ENCODE measurements at regions not wholly inside any gene's neighbourhood (a gene's known extent, or its start where the extent isn't known, plus 50 kb on each side); places are given as distances from the start of the nearest gene placed in this dataset.

GRCh38 chr1:4267381-4268261, 367.5 kb upstream of the C1orf174 start:
- dilution Hi-C loops (cut with HindIII; ENCODE audit: low sequenced_read_pairs, unreplicated experiment): no loop called here

More at GRCh38 chr1:4267381-4268261, 367.5 kb upstream of the C1orf174 start:
- Histone ChIP-seq H3K79me1 (ENCODE audit: low read depth in 1 of 2, low read length in 2 of 2) (no peaks in the 10 kb centered on the region), H3K23ac (ENCODE audit: low read depth, low read length) (no peak overlapping the region), H4K8ac (ENCODE audit: low read depth in 2 of 2, low read length in 2 of 2) (no peak overlapping the region), H2AFZ (replicated peaks; ENCODE audit: low read length, poor library complexity) (no peak overlapping the region), H3K9me3 (ENCODE audit: control insufficient read depth, insufficient read depth, low read length) (peaks cover 36% of the 10 kb centered on the region), H4K5ac (ENCODE audit: low read depth, low read length) (no peak overlapping the region), H4K20me1 (ENCODE audit: insufficient read depth, low read length) (no peaks in the 10 kb centered on the region), H2AK9ac (replicated peaks; ENCODE audit: low read depth, low read length, poor library complexity) (no peak overlapping the region), H2BK20ac (ENCODE audit: low read depth, low read length) (no peak overlapping the region), H4K91ac (ENCODE audit: insufficient read depth, low read depth, low read length) (no peak overlapping the region), H3K27me3 (ENCODE audit: control insufficient read depth, insufficient read depth, low read length) (no peaks in the 10 kb centered on the region), H2BK120ac (ENCODE audit: low read depth, low read length) (no peak overlapping the region), H2AK5ac (ENCODE audit: low read depth, low read length) (no peak overlapping the region), H3K4me3 (ENCODE audit: insufficient read depth, low read depth, low read length) (no peak overlapping the region), H3K27ac (ENCODE audit: insufficient read depth, low read length) (no peak overlapping the region), H3K4ac (ENCODE audit: low read depth, low read length) (no peak overlapping the region), H3K4me2 (ENCODE audit: low read depth, low read length) (no peak overlapping the region), H2BK15ac (ENCODE audit: low read depth, low read length) (no peak overlapping the region), H3K9me1 (ENCODE audit: insufficient read depth, low read length) (no peaks in the 10 kb centered on the region), H3K14ac (replicated peaks; ENCODE audit: low read depth, low read length) (no peak overlapping the region), H3K18ac (ENCODE audit: low read depth, low read length) (no peak overlapping the region), H3K56ac (ENCODE audit: extremely low read depth, insufficient read depth, low read length) (no peak overlapping the region), H3K36me3 (ENCODE audit: control insufficient read depth, insufficient read depth, low read length) (no peaks in the 10 kb centered on the region), H2BK5ac (ENCODE audit: low read depth, low read length, poor library complexity, severe bottlenecking) (no peak overlapping the region), H3K9ac (ENCODE audit: low read depth, low read length) (no peak overlapping the region), H3K4me1 (ENCODE audit: control insufficient read depth, insufficient read depth, low read length) (no peaks in the 10 kb centered on the region)
- intact Hi-C loops (cut with micrococcal nuclease) (no loop called here), in situ Hi-C loops (cut with MboI; ENCODE audit: low sequenced_read_pairs) (no loop called here)
- DNase-seq: no peak
- TF ChIP-seq MXI1 (IDR thresholded peaks at IDR 0.05; ENCODE audit: borderline replicate concordance, low read depth, low read length) (no peak), CEBPB (IDR thresholded peaks at IDR 0.05; ENCODE audit: low read depth, low read length) (no peak), MAFK (IDR thresholded peaks at IDR 0.05; ENCODE audit: low read depth, low read length) (no peak), RFX5 (IDR thresholded peaks at IDR 0.05; ENCODE audit: low read depth, low read length) (no peak), RCOR1 (IDR thresholded peaks at IDR 0.05; ENCODE audit: insufficient replicate concordance, low read length) (no peak), CHD1 (IDR thresholded peaks at IDR 0.05; ENCODE audit: low read depth, low read length) (no peak), NFE2L2 (IDR thresholded peaks at IDR 0.05; ENCODE audit: low read depth, low read length) (no peak), BHLHE40 (IDR thresholded peaks at IDR 0.05; ENCODE audit: low read depth, low read length) (no peak), RAD21 (IDR thresholded peaks at IDR 0.05; ENCODE audit: low read length) (no peak), FOS (IDR thresholded peaks at IDR 0.05; ENCODE audit: low read depth, low read length) (no peak), POLR2A (IDR thresholded peaks at IDR 0.05; ENCODE audit: low read depth, low read length) (no peak), SMC3 (IDR thresholded peaks at IDR 0.05; ENCODE audit: low read depth, low read length) (no peak), MAZ (IDR thresholded peaks at IDR 0.05; ENCODE audit: borderline replicate concordance, low read depth, low read length) (no peak)
- TF ChIP-seq, protein P1, sequence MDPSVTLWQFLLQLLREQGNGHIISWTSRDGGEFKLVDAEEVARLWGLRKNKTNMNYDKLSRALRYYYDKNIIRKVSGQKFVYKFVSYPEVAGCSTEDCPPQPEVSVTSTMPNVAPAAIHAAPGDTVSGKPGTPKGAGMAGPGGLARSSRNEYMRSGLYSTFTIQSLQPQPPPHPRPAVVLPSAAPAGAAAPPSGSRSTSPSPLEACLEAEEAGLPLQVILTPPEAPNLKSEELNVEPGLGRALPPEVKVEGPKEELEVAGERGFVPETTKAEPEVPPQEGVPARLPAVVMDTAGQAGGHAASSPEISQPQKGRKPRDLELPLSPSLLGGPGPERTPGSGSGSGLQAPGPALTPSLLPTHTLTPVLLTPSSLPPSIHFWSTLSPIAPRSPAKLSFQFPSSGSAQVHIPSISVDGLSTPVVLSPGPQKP (IDR thresholded peaks at IDR 0.05; ENCODE audit: borderline replicate concordance, low read depth, low read length): no peak
- TF ChIP-seq, protein P2, sequence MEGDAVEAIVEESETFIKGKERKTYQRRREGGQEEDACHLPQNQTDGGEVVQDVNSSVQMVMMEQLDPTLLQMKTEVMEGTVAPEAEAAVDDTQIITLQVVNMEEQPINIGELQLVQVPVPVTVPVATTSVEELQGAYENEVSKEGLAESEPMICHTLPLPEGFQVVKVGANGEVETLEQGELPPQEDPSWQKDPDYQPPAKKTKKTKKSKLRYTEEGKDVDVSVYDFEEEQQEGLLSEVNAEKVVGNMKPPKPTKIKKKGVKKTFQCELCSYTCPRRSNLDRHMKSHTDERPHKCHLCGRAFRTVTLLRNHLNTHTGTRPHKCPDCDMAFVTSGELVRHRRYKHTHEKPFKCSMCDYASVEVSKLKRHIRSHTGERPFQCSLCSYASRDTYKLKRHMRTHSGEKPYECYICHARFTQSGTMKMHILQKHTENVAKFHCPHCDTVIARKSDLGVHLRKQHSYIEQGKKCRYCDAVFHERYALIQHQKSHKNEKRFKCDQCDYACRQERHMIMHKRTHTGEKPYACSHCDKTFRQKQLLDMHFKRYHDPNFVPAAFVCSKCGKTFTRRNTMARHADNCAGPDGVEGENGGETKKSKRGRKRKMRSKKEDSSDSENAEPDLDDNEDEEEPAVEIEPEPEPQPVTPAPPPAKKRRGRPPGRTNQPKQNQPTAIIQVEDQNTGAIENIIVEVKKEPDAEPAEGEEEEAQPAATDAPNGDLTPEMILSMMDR (conservative IDR thresholded peaks at IDR 0.05; ENCODE audit: low read depth, low read length): no peak
- TF ChIP-seq, protein P3, sequence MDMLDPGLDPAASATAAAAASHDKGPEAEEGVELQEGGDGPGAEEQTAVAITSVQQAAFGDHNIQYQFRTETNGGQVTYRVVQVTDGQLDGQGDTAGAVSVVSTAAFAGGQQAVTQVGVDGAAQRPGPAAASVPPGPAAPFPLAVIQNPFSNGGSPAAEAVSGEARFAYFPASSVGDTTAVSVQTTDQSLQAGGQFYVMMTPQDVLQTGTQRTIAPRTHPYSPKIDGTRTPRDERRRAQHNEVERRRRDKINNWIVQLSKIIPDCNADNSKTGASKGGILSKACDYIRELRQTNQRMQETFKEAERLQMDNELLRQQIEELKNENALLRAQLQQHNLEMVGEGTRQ (IDR thresholded peaks at IDR 0.05; ENCODE audit: low read depth, low read length): no peak
- BruUV-seq (replicated peaks): no TSS peak
- POLR2A ChIA-PET (ENCODE audit: unreplicated experiment): no interaction called here
- no peak for ATAC-seq (ENCODE audit: low read depth)
- 20% methylated on average over 2 of the region's 12 CpGs; no CpG with 5 or more reads in 1 of the 2 experiments for WGBS, 2 experiments (ENCODE audit: extremely low coverage in 2 of 2, insufficient read length in 1 of 2)
- CTCF ChIA-PET: no interaction called here
